GM06990 (cell line): ENCODE measurements at regions not wholly inside any gene's neighbourhood (a gene's known extent, or its start where the extent isn't known, plus 50 kb on each side); places are given as distances from the start of the nearest gene placed in this dataset.

Experiments used
- DNase-seq: peaks from one replicate; pipeline ENCODE4 v3.0.0-alpha.2; 2011; ENCODE audit not compliant: insufficient read length; ENCODE audit errors: extremely low read depth
- H3K27me3 ChIP-seq: replicated peaks from 2 replicates; pipeline ENCODE4 v1.6.0; 2011; ENCODE audit warnings: low read length; ENCODE audit not compliant: control insufficient read depth, insufficient read depth
- H3K36me3 ChIP-seq: 2 replicates; pipeline ENCODE4 v1.5.1; 2011; ENCODE audit warnings: low read length; ENCODE audit not compliant: control insufficient read depth, insufficient read depth
- H3K4me3 ChIP-seq: replicated peaks from 2 replicates; pipeline ENCODE4 v1.5.1; 2011; ENCODE audit warnings: low read depth, mild to moderate bottlenecking, control low read depth, low read length
- CTCF ChIP-seq: IDR thresholded peaks from 2 replicates; pipeline ENCODE4 v1.5.1; 2011; ENCODE audit warnings: low read length, control low read depth, mild to moderate bottlenecking, inconsistent platforms; ENCODE audit not compliant: insufficient read depth, poor library complexity, severe bottlenecking

GRCh38 chr2:2836343-2837070, 505.4 kb upstream of the MYT1L start:
- no peak for TF ChIP-seq CTCF
- no peaks in the 10 kb centered on the region; the same call in 1 of the 2 replicates for H3K27me3 ChIP-seq

GRCh38 chr2:2834516-2835254, 503.6 kb upstream of the MYT1L start:
- TF ChIP-seq CTCF, result no peak

More at GRCh38 chr2:2836343-2837070, 505.4 kb upstream of the MYT1L start:
- Histone ChIP-seq H3K4me3 (no peak overlapping the region), H3K36me3 (no peaks in the 10 kb centered on the region)
- DNase-seq, result no peak

GRCh38 chr2:2834105-2834504, 503.0 kb upstream of the MYT1L start:
- TF ChIP-seq CTCF, result no peak
- H3K36me3 ChIP-seq, result no peaks in the 10 kb centered on the region

More at GRCh38 chr2:2834516-2835254, 503.6 kb upstream of the MYT1L start:
- DNase-seq, result no peak
- Histone ChIP-seq H3K4me3 (no peak overlapping the region), H3K27me3 (no peaks in the 10 kb centered on the region; the same call in 1 of the 2 replicates), H3K36me3 (no peaks in the 10 kb centered on the region)

GRCh38 chr2:2832657-2833056, 501.6 kb upstream of the MYT1L start:
- Histone ChIP-seq H3K4me3 (no peak overlapping the region), H3K36me3 (no peaks in the 10 kb centered on the region), H3K27me3 (no peaks in the 10 kb centered on the region; the same call in 1 of the 2 replicates)
- no peak for DNase-seq
- no peak for TF ChIP-seq CTCF

More at GRCh38 chr2:2834105-2834504, 503.0 kb upstream of the MYT1L start:
- Histone ChIP-seq H3K4me3 (no peak overlapping the region), H3K27me3 (no peaks in the 10 kb centered on the region; the same call in 1 of the 2 replicates)
- DNase-seq, result no peak

- H3K36me3 ChIP-seq, result no peaks in the 10 kb centered on the region
- H3K4me3 ChIP-seq, result no peak overlapping the region
- TF ChIP-seq CTCF, result no peak
- DNase-seq, result no peak
- no peaks in the 10 kb centered on the region; the same call in 1 of the 2 replicates for H3K27me3 ChIP-seq
Observed at GRCh38 chr2:2831633-2832032, 500.6 kb upstream of the MYT1L start.
